ENCODE measurements at regions not wholly inside any gene's neighbourhood (a gene's known extent, or its start where the extent isn't known, plus 50 kb on each side); places are given as distances from the start of the nearest gene placed in this dataset.

DNA sequence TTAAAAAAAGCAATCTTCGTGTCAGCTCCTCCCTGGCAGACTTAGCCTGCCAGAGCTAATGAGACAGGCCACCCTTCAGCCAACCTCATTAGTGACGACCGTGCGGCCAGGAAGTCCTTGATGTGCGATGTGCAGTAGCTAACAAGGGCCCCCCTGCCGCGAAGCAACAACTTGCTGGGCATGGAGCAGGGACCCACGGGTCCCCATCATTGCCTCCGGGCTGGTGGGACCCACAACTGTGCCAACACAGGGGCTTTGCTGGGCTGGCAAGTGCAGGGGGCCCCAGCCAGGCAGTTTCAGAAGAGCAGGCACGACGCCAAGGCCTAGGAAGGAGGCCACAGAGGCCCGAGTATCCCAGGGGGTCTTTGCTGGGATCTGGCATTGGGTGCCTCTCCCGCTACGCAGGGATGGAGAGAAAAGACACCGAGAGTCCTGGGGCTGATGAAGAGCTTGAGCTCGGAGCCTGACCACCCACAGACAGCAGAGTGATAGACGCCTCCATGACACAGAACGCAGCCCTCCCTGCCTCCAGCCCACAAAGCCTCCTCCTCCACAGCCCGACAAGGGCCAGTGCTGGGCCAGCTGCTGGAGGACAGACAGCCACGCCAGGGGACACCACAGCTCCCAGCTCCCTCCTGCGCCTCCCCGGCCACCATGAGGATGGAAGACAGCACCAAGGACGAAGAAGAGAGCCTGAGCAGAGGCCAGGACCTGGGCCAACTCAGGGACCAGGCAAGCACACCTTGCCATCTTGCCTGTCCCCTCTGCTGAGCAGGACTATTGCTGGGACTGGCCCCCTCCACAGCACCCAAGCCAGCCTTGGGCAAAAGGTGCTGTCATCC, 96.6 kb downstream of the YTHDF1 start:
- TF ChIP-seq, protein P1, sequence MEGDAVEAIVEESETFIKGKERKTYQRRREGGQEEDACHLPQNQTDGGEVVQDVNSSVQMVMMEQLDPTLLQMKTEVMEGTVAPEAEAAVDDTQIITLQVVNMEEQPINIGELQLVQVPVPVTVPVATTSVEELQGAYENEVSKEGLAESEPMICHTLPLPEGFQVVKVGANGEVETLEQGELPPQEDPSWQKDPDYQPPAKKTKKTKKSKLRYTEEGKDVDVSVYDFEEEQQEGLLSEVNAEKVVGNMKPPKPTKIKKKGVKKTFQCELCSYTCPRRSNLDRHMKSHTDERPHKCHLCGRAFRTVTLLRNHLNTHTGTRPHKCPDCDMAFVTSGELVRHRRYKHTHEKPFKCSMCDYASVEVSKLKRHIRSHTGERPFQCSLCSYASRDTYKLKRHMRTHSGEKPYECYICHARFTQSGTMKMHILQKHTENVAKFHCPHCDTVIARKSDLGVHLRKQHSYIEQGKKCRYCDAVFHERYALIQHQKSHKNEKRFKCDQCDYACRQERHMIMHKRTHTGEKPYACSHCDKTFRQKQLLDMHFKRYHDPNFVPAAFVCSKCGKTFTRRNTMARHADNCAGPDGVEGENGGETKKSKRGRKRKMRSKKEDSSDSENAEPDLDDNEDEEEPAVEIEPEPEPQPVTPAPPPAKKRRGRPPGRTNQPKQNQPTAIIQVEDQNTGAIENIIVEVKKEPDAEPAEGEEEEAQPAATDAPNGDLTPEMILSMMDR (conservative IDR thresholded peaks at IDR 0.05; ENCODE audit: low read depth, low read length), result no peak
- H3K4me3 ChIP-seq (ENCODE audit: low read length), result no peak overlapping the region
- no peak for DNase-seq (ENCODE audit: low read depth)

DNA sequence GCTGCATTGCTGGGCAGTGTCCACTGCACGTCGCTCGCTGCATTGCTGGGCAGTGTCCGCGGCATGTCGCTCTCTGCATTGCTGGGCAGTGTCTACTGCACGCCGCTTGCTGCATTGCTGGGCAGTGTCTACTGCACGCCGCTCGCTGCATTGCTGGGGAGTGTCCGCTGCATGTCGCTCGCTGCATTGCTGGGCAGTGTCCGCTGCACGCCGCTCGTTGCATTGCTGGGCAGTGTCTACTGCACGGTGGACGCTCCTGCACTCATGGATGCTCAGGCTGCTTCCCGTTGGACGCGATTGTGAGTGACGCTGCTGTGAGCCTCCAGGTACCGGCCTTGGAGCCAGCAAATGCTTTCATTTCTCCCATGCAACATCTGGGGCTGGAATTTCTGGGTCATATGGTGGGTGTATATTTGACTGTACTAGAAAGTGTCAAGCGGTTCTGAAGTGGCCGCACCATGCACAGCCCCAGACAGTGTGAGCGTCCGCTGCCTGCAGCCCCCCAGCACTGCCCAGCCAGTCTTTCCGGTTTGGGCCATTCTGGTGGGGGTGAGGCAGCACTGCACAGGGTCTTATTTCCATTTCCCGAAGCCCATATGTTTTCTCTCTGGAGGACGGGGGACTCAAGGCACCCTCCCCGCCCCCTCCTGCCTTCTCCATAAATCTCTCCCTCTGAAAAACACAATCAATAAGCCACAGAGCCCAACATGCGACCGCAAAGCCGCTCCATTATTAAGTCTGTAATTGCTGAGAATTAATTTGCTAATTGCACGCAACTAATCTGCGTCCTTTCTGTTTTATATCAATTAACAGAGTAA, 97.4 kb downstream of the YTHDF1 start:
- DNase-seq (ENCODE audit: low read depth), result no peak

DNA sequence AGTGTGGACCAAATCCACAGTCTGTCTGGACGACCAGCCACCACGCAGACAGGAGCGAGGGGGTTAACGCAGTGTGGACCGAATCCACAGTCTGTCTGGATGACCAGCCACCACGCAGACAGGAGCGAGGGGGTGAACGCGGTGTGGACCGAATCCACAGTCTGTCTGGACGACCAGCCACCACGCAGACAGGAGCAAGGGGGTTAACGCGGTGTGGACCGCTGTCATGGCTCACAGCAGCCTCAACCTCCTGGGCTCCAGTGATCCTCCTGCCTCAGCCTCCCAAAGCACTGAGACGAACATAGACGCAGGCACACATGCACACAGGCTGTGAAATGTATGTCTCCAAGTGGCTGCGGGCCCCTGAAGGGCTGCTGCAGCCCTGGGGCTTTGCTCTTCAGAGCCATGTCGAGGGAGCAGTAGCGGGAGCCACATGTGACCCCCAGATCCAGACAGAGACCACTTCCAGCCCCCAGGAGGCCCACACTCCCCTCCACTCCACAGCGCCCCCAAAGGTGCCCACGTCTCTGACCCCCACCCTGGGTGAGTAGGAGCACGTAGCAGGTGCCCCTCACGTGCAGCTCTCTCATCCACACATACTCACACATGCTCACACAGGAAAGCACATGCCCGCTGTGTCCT, 98.1 kb downstream of the YTHDF1 start:
- no peak for DNase-seq (ENCODE audit: low read depth)
- TF ChIP-seq, protein P1 (conservative IDR thresholded peaks at IDR 0.05; ENCODE audit: low read depth, low read length), result no peak
- no peak overlapping the region for H3K4me3 ChIP-seq (ENCODE audit: low read length)

More for the DNA sequence above, 97.4 kb downstream of the YTHDF1 start:
- no peak overlapping the region for H3K4me3 ChIP-seq (ENCODE audit: low read length)
- TF ChIP-seq, protein P1 (conservative IDR thresholded peaks at IDR 0.05; ENCODE audit: low read depth, low read length), result no peak

DNA sequence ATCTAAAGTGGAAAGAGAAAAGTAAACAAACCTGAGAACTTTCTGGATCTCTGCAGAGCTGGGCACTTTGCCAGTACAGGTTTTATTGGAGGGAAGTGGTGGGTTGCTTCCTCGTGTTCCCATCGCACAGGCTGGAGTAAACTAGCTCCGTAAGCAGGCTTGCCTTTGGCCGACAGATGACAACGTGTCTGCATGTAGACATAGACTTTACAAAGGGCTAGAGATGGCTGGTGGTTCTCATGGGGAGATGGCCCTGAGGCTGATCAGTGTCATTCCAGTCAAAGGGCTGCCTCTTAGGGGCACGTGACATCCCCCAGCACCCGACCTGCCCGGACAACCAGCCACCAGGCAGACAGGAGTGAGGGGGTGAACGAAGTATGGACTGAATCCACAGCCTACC, 98.8 kb downstream of the YTHDF1 start:
- DNase-seq (ENCODE audit: low read depth), result no peak
- H3K4me3 ChIP-seq (ENCODE audit: low read length), result no peak overlapping the region
- TF ChIP-seq, protein P1 (conservative IDR thresholded peaks at IDR 0.05; ENCODE audit: low read depth, low read length), result no peak

DNA sequence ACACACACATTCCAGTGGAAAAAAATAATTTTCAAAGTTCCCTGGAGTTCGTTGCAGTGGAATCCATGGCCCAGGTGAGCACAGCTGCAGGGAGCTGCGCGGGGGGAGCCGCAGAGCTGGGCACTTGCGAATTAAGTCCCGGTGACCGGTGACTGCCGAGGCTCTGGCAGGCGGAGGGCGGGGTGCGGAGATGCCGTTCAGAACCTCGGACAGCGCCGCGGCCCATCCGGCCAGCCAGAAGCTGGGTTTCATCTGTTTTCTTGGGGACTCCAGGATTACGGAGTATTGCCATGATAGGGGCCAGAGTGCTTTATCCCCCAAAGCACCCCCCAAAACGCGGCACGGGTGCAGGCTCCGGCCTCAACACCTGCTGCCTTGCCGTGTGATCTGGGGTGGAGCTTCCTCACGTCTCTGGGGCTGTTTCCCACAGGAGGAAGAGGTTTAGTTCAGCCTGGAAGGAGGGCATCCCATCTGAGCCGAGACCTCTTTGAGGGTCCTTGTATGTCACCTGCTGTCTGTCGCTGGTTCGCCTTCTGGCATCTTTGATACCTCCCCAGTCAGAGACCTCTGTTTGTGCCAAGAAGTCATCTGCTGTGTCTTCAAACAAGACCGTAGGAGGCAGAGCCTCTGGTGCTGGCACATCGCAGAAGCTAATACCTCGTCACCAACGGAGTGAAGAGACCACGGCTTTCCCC, 99.4 kb downstream of the YTHDF1 start:
- TF ChIP-seq, protein P1 (conservative IDR thresholded peaks at IDR 0.05; ENCODE audit: low read depth, low read length), result no peak
- no peak for DNase-seq (ENCODE audit: low read depth)
- H3K4me3 ChIP-seq (ENCODE audit: low read length), result no peak overlapping the region

DNA sequence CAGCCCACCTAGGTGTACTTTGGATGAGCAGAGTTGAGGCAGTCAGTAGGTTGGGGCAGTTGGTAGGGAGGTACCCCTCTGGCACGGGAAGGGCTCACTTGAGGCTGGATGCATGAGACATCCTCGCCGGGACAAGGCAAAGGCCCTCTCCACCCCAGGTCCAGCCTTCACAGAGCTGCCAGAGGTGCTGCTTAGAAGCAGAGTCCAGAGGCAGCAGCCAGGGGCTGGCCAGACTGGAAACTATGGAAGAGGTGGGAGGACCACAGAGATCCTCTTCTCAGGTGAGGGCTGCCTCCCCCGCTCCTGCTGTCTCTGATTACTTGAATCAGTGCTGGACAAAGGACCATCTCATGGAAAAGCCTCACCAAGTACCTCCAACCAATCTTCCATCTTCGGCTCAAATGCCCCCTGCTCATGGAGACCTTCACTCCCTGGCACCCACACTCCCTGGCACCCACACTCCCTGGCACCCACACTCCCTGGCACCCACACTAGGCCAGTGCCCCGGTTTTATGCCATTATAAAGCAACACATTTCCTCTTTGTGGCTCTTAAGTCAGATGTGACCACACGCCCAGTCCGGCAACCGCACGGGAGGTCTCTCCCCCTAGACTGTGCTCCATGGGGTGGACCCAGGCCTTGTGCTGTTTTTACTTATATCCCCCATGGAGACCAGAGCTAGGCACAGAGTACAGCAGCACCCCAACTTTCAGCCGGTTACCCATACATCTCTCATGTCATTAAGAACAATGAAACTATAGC, 100.1 kb downstream of the YTHDF1 start:
- no peak overlapping the region for H3K4me3 ChIP-seq (ENCODE audit: low read length)
- TF ChIP-seq, protein P1 (conservative IDR thresholded peaks at IDR 0.05; ENCODE audit: low read depth, low read length), result no peak
- DNase-seq (ENCODE audit: low read depth), result no peak
